HG02840 (cell line): ENCODE measurements at regions not wholly inside any gene's neighbourhood (a gene's known extent, or its start where the extent isn't known, plus 50 kb on each side); places are given as distances from the start of the nearest gene placed in this dataset.
"Not testable (repeated sequence)": the region's sequence is repeated elsewhere in the genome, so short reads cannot be mapped to it uniquely, and the experiment has no call there.

Experiments used
- ATAC-seq: cut with Tn5 transposase; IDR thresholded peaks from one replicate; pipeline ENCODE4 v1.9.1; 2021; ENCODE audit warnings: mild to moderate bottlenecking, moderate library complexity, moderate number of reproducible peaks; ENCODE audit not compliant: unreplicated experiment, low FRiP score

- no peak for ATAC-seq
Observed at GRCh38 chr5:145470396-145470979, 364.7 kb downstream of the PRELID2 start.

- ATAC-seq = no peak
Observed at GRCh38 chr5:145467446-145467845, 367.7 kb downstream of the PRELID2 start.

GRCh38 chr5:145466533-145466932, 368.6 kb downstream of the PRELID2 start:
- no peak for ATAC-seq

- no peak for ATAC-seq
Observed at GRCh38 chr5:145465474-145466263, 369.5 kb downstream of the PRELID2 start.

GRCh38 chr5:145464171-145464570, 371.0 kb downstream of the PRELID2 start:
- no peak for ATAC-seq

- ATAC-seq = no peak
Observed at GRCh38 chr5:145463634-145464033, 371.5 kb downstream of the PRELID2 start.

- no peak for ATAC-seq
Observed at GRCh38 chr5:145462525-145462924, 372.6 kb downstream of the PRELID2 start.

GRCh38 chr5:145450286-145450885, 384.8 kb downstream of the PRELID2 start:
- no peak for ATAC-seq

- no peak for ATAC-seq
Observed at GRCh38 chr5:145449794-145450193, 385.3 kb downstream of the PRELID2 start.

GRCh38 chr5:145446875-145447274, 388.3 kb downstream of the PRELID2 start:
- ATAC-seq = not testable (repeated sequence)

- no peak for ATAC-seq
Observed at GRCh38 chr5:145446412-145446811, 388.7 kb downstream of the PRELID2 start.

GRCh38 chr5:145445027-145445426, 390.1 kb downstream of the PRELID2 start:
- ATAC-seq = no peak

- ATAC-seq = no peak
Observed at GRCh38 chr5:145443964-145444363, 391.2 kb downstream of the PRELID2 start.

- ATAC-seq = no peak
Observed at GRCh38 chr5:145443366-145443765, 391.8 kb downstream of the PRELID2 start.

GRCh38 chr5:145442661-145443060, 392.5 kb downstream of the PRELID2 start:
- not testable (repeated sequence) for ATAC-seq

GRCh38 chr5:145441228-145441627, 393.9 kb downstream of the PRELID2 start:
- ATAC-seq = no peak

- ATAC-seq = no peak
Observed at GRCh38 chr5:145437627-145438026, 397.5 kb downstream of the PRELID2 start.

GRCh38 chr5:145433077-145433476, 402.1 kb downstream of the PRELID2 start:
- no peak for ATAC-seq

- ATAC-seq = no peak
Observed at GRCh38 chr5:145429170-145429569, 406.0 kb downstream of the PRELID2 start.

GRCh38 chr5:145408048-145408341, 427.1 kb downstream of the PRELID2 start:
- ATAC-seq = no peak

- no peak for ATAC-seq
Observed at GRCh38 chr5:145407300-145408047, 427.7 kb downstream of the PRELID2 start.
